ENCODE measurements at regions not wholly inside any gene's neighbourhood (a gene's known extent, or its start where the extent isn't known, plus 50 kb on each side); places are given as distances from the start of the nearest gene placed in this dataset.

- no peak for TF ChIP-seq POLR2AphosphoS5 (IDR thresholded peaks at IDR 0.05; ENCODE audit: borderline replicate concordance, low read depth, low read length)
- no peak for TF ChIP-seq EZH2 (IDR thresholded peaks at IDR 0.05)
Measured at GRCh38 chr4:160372390-160372789, 1269.5 kb downstream of the RAPGEF2 start.
